Retinal pigment epithelial cell (primary cell): ENCODE measurements at regions not wholly inside any gene's neighbourhood (a gene's known extent, or its start where the extent isn't known, plus 50 kb on each side); places are given as distances from the start of the nearest gene placed in this dataset.
A peak's percentile ranks its signal among the peaks of the same experiment; 100 is the strongest.

Experiments
- DNase-seq: peaks from one replicate; pipeline ENCODE4 v3.0.0-alpha.2; 2010; ENCODE audit warnings: low read depth
- H3K4me3 ChIP-seq: 2 replicates; pipeline ENCODE4 v1.5.1; 2011; ENCODE audit warnings: mild to moderate bottlenecking, low read length, control low read depth, moderate library complexity
- TF ChIP-seq, protein P1 (sequence below): conservative IDR thresholded peaks from 2 replicates; pipeline ENCODE4 v1.5.1; 2011; ENCODE audit warnings: low read depth, low read length, control low read depth, inconsistent platforms

DNA sequence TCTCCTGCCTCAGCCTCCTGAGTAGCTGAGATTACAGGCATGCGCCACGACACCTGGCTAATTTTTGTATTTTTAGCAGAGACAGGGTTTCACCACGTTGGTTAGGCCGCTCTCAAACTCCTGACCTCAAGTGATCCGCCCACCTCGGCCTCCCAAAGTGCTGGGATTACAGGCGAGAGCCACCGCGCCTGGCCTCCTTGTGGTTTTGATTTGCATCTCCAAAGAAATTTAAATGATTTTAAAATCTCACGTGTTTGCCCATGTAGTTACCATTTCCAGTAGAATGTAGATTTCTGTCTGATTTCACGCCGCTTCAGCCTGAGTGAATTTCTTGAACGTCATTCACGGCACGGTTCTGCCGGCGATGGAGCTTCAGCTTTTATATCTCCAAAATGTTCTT, 55.8 kb downstream of the IGF2 start:
- TF ChIP-seq, protein P1, sequence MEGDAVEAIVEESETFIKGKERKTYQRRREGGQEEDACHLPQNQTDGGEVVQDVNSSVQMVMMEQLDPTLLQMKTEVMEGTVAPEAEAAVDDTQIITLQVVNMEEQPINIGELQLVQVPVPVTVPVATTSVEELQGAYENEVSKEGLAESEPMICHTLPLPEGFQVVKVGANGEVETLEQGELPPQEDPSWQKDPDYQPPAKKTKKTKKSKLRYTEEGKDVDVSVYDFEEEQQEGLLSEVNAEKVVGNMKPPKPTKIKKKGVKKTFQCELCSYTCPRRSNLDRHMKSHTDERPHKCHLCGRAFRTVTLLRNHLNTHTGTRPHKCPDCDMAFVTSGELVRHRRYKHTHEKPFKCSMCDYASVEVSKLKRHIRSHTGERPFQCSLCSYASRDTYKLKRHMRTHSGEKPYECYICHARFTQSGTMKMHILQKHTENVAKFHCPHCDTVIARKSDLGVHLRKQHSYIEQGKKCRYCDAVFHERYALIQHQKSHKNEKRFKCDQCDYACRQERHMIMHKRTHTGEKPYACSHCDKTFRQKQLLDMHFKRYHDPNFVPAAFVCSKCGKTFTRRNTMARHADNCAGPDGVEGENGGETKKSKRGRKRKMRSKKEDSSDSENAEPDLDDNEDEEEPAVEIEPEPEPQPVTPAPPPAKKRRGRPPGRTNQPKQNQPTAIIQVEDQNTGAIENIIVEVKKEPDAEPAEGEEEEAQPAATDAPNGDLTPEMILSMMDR: no peak
- DNase-seq: no peak
- H3K4me3 ChIP-seq: no peak overlapping the region

DNA sequence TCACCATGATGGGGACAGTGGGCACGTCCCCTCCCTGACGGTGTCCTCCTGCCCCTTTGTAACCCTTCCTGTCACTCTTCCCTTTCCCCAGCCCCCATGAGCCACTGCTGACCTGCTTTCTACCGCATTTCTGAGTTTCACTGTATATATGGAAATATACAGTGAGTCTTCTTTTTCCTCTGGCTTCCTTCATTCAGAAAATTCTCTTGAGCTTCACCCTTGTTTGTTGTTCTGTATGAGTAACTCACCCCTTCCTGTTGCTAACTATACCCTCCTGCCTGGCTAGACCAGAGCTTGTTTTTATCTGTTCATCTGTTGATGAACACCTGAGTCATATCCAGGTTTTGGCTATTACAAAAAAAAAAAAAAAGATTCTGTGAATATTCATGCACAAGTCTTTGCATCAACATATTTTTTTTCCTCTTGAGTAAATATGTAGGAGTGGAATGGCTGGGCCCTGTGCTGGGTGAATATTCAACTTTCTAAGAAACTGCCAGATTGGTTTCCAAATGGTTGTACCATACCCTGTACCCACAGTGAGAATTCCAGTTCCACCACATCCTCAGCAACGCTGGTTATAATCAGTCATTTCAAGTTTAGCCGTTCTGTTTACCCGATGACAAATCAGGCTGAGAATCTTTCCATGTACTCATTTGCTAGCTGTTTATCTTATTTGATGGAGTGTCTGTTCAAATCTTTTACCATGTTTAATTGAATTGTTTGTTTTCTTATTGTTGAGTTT, 62.0 kb downstream of the IGF2 start:
- TF ChIP-seq, protein P1: no peak
- H3K4me3 ChIP-seq: no peak overlapping the region
- no peak for DNase-seq

DNA sequence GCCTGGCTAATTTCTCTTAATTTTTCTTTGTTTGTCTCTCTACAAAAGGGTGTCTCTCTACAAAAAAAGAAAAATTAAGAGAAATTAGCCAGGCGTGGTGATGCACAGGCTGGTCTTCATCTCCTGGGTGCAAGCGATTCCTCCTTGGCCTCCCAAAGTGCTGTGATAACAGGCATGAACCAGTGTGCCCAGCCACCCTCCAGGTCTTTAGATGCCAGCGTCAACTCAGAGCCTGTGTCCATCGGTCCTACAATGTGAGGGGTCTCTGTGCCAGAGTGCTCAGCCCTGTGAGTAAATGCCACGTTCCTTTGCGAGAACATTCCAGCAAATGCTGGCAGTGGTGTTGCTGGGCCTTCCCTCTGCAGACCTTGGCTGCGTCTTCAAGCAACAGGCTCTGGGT, 62.7 kb downstream of the IGF2 start:
- no peak overlapping the region for H3K4me3 ChIP-seq
- TF ChIP-seq, protein P1: no peak
- no peak for DNase-seq

DNA sequence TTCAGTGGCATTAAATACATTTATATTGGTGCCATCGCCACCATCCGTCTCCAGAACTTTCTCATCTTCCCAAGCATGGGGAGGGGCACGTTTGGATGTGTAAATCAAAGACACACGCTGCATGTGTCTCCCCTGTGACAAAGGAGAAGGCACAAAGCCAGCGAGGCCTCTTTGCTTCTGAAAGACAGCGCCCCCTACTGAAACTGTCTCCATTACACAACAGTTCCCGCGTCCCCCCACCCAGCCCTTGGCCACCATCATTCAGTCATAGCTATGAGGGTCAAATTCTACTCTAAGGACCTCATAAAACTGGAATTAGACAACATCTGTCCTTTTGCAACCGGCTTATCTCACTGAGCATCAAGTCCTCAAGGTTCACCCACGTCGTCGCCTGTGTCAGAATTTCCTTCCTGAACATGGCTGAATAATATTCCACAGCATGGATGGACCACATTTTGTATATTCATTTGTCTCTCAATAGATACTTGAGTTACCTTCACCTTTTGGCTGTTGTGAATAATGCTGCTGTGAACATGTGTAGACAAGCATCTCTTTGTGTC, 64.8 kb downstream of the IGF2 start:
- TF ChIP-seq, protein P1: peak; percentile 27

DNA sequence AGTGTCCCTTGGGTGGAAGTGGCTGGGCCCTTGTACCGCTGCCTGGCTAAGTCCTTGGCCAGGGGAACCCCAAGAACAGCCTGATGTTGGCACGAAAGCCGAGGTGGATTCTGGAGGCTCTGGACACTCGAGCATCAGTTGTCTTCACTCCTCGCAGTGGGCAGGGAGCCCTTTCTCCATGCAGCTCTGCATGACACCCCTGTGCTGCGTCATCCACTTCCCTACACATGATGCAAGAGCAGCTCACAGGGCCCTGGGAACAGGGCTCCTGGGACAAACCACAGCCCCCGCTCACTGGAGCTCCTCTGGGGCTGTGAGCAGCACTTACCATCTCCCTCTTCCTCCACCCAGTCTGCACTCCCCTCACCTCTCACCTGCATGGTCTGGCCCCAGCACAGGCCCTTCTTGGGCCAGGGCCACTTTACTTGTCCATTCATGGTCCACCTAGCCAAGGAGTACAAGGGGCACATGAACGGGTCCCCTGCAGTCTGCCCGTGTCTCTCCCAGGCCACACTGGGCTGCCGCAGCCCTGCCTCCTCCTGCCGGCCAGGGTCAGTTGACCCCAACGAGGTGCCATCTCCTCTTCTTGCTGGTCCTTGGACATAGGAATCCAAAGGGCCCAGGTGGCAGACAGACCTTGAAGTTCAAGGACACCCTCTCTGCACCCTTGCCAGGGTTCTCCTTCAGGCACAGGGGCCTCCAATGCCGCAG, 66.5 kb downstream of the IGF2 start:
- no peak for DNase-seq
- TF ChIP-seq, protein P1: no peak
- H3K4me3 ChIP-seq: no peak overlapping the region

More for the DNA sequence above, 64.8 kb downstream of the IGF2 start:
- H3K4me3 ChIP-seq: no peak overlapping the region
- DNase-seq: no peak

DNA sequence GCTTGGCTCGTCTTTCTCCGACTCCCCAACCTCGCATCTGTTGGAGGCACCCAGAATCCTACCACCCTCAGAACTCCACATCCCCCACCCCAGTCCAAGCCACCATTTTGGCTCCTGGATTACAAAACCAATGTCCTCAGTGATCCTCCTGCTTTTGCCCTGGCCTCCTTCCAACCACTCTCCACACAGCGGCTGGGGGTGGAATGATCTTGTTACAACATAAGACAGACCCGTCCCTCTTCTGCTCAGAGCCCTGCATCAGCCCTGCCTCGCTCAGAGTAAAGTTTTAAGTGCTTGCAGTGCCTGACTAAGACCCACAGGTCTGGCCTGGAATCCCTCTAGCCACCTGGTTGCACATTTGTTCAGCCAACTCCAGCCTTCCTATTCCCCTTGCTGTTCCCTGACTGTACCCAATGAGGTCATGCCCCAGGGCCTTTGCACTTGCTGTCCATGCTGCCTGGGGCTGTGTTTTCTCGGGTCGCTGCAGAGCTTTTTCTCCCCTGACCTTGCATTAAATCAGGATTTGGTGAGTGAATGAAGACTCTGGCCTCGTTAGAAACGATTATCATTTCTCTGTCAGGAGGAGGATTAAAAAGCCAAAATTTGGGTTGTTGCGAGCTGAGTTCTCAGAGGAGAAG, 67.3 kb downstream of the IGF2 start:
- TF ChIP-seq, protein P1: no peak
- no peak overlapping the region for H3K4me3 ChIP-seq
- DNase-seq: no peak
